Activated T-helper 1 cell treated with Interleukin-2 at 50 U/mL for 16 hours (primary cell): ENCODE measurements at regions not wholly inside any gene's neighbourhood (a gene's known extent, or its start where the extent isn't known, plus 50 kb on each side); places are given as distances from the start of the nearest gene placed in this dataset.

Experiments used
- DNase-seq: peaks from one replicate; pipeline ENCODE4 v3.0.0-alpha.2; 2020; ENCODE audit warnings: low read depth

DNA sequence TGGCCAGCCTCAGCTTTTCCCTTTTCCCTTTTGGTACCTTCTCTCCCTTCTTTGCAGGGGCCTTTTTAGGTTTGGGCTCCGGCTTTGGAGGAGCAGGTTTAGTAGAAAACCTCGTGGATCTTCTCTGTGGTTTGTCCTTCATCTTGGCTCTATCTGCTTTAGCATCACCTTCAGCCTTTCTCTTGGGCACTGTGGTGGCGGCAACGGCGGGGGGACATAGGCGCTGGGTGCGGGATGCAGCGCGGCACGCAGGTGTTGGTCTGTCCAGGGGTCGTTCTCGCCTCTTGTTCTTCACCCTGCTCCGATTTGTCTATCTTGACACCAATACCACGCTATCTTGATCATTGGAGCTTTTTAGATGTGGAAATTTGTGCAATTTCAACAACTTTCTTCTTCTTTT, 64.5 kb upstream of the SMAD3 start:
- DNase-seq = no peak

DNA sequence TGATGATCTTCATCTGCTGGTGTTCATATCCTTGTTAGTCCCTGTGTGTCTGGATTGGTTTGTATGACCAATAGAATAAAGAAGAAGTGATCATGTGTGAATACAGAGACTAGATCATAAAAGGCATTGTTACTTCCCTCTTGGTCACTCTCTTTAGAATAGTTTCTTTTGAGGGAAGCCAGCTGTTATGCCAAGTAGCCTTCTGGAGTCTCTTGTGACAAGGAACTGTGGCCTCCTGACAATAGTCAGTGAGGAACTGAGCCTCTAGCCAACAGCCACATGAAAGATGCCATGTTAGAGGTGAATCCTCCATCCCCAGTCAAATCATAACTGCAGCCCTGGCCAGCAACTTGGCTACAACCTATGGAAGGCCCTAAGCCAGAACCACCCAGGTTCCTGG, 63.0 kb upstream of the SMAD3 start:
- no peak for DNase-seq

DNA sequence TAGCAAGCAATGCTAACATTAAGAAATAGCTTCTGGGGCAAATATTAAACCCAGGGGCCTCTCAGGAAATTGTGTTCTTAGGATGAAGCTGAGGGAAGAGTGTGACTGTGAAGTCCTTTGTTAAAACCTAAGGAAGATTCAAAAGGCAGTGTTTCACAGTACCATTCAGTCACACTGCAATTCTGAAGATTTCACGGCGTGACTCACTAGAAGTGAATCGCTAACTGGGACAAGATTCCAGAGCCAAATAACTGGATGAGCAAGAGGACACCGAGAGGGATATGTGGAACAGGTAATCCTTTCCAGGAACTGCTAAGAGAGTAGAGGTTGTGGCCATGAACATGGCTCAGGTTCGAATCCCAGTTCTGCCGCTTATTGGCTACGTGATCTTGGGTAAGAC, 61.8 kb upstream of the SMAD3 start:
- no peak for DNase-seq

DNA sequence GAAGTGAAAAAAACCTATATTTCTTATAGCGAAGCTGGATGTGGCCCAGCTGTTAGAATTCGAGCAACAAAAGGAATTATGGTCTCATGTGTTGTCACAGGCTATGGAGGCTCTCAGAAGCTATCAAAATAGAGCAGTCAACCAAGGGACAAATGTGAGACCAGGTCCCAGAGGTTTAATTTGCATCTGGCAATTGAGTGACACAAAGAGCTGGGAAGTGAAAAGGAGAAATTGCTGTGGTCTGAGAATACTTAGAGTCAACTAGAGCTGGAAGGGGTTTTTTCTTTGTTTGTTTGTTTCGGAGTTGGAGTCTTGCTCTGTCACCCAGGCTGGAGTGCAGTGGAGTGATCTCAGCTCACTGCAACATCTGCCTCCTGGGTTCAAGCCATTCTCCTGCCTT, 61.3 kb upstream of the SMAD3 start:
- DNase-seq = no peak

DNA sequence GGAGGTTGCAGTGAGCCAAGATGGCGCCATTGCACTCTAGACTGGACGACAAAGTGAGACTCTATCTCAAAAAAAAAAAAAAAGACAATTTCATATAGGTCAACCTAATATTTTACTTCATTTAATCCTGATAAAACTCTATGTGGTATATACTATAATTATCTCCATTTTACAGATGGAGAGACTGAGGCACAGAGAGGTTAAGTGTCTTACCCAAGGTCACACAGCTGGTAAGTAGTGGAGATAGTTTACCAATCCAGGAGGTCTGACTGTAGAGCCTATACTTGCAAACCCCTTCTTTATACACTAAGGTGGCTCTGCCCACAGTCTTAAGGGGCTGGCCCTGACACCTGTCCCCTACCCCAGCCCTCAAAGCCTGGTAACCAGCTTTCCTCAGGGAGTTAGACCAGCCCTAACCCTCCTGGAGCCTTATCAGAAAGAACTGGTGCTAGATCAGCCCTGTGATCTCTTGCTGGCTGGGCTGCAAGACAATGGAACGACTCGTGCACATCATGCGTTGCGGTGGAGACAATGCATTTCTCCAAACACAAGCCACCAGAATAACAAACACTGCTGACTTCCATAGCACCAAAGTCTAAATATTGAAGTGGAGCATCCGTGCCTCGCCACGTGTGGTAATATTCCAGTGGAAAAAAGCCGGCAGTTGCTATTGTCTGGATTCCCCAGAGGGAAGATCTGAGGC, 60.0 kb upstream of the SMAD3 start:
- DNase-seq = no peak

DNA sequence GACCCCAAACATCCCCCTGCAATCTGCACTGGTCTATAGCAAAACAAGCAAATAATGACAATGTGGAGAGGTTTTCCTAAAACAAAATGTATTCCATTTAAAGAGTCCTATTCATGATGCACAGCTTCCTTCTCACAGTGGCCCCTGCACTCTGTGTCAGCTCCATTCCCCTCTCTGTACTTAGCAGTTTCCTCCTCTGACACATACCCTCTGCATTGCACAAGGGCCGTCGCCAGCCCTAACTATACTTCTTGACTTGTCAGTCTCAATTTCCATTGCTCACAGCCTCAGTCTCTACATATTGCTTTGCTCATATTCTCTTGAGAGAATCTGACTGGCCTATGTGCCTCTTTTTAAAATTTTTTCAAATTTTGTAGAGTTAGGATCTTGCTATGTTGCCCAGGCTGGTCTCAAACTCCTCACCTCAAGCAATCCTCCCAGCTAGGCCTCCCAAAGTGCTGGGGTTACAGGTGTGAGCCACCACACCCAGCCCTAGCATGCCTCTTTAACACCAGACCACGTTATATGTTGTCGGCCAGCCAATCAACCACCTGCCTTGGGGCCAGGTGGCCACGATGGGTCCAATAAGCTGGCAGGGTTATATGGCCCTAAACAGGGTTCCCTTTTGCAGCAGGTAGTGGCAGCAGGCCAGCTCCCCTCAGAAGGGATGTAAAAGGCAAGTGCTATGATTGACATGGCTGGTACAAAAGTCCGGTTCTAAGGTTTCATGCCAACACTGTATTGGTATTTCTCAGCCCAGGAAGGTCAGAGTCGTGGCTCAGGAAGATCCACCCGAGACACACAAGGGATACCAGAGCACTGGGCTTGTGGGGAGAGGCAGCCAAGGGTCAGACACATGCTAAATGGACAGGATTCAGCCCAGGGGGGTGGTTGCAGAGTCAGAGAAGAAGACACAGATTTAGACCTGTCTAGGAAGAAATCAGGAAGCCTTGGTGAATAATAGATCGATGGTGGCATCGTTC, 59.0 kb upstream of the SMAD3 start:
- no peak for DNase-seq

DNA sequence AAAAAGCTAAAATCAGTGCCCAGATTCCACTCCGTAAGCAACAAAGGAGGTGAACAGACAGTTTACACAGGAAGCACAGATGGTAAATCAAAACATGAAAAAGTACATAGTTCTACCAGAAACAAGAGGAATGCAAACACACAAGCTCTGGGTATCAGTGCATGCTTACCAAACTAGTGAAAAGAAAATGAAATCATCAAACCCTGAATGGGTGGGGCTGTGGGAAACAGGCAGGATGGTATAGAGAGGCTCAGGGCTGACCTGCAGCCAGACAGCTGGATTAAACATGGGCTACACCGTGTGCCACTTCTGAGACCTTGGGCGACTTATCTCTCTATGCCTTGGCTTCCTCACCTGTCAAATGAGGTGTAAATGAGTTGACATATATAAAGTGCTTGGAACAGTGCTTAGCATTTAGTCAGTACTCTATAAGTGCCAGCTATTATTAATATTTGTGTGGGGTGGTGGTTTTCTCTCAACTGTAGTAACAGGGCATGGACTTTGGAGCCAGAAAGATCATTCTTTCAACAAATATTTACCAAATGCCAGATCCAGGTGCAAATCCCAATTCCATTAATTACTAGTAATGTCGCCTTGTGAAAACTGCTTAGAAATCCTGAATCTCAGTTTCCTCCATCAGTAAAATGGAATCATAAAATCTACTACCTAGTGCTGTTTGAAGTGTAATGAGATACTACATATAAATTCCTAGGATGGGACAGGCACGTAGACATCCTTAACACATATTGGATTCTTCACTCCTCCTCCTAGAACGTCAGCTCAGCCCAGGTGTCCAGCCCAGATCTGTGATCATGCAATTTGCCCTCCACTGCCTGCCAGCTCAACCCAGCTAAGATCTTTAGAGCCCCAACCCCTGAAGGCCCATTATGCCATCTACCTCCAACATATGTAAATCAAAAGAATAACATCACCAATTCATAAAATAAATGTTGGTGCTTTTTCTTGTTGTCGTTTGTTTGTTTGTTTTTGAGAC, 55.5 kb upstream of the SMAD3 start:
- DNase-seq = no peak

DNA sequence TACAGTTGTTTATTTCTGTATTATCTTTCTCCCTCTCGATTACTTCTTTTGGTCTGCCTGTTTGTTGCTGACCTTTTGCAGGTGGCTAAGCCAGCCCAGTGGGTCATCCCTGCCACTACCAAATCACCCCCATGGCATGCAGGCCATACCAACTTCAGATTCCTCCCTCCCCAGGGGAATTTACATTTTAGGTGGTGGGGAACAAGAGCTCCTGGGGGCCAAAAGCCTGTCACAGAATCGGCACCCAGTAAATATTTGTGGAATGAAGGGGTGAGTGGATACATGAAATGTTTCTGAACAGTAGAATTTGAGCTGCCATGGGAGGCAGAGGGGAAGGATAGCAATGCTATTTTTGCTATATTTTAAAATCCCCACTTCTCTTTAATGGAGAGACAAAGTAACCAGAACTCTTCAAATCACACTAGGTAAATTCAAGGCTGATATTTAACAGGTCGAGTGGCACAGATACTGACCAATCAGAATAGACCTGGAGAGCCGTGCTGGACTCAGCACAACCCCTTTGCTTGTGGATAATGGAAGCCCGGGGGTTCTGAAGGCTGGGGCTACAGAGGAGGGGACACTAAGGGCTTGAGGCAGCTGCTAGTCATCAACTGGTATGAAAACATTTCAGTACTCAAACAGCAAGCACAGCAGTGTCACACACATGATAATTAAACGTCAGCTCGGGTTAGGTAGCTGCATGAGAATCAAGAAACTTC, 54.3 kb upstream of the SMAD3 start:
- no peak for DNase-seq

DNA sequence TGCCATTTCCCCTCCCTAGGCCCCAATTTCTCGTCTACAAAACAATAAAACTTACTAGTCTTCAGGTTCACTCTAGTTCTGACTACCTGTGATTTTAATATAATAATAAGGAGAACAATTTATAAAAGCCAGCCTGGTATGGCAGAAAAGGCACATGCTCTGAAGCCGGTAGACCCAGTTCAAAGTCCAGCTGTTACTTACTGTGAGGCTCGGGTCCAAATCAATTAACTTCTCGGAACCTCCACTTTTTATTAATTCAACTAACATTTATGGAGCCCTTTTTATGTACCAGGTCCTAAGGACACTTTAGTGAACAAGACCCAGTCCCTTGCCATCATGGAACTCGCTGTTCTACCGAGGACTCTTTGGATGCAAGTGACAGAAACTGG, 53.8 kb upstream of the SMAD3 start:
- no peak for DNase-seq

DNA sequence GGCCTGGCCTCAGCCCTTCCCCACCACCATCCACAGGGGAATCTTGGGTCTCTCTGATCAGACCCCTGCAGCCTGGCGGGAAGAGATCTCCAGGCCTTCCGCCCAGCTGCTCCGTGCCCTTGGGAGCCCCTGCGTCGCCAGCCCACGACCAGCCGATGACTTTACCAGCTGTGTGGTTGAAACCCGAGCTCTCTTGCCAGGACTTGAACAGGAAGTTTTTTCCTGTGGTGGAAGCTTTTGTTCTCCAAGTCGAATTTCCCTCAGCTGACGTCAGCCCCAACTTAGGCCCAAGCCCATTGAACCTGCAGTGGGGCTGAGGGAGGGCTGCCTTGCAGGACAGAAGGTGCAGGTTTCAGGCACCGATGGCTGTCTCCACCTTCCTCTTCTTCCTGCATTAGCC, 51.7 kb upstream of the SMAD3 start:
- no peak for DNase-seq
